ENCODE measurements at regions not wholly inside any gene's neighbourhood (a gene's known extent, or its start where the extent isn't known, plus 50 kb on each side); places are given as distances from the start of the nearest gene placed in this dataset.

GRCh38 chr12:114964841-114965240 is 280.9 kb upstream of the TBX3 start:
- H3K4me1 Mint-ChIP-seq (ENCODE audit: low read depth), result no peaks in the 10 kb centered on the region
- no peaks in the 10 kb centered on the region for H3K36me3 Mint-ChIP-seq (ENCODE audit: low read depth)
- intact Hi-C loops (cut with micrococcal nuclease), result no loop called here
- no peak overlapping the region for H3K4me3 Mint-ChIP-seq (ENCODE audit: low read depth)
- no peak overlapping the region for H3K27ac Mint-ChIP-seq
- no peak for DNase-seq (ENCODE audit: low spot score)
- H3K27me3 Mint-ChIP-seq (ENCODE audit: low read depth), result no peaks in the 10 kb centered on the region
- H3K9me3 Mint-ChIP-seq, result peaks cover 13% of the 10 kb centered on the region

GRCh38 chr12:114963846-114964245 is 279.9 kb upstream of the TBX3 start:
- Mint-ChIP-seq H3K27ac (no peak overlapping the region), H3K27me3 (ENCODE audit: low read depth) (no peaks in the 10 kb centered on the region), H3K4me3 (ENCODE audit: low read depth) (no peak overlapping the region), H3K36me3 (ENCODE audit: low read depth) (no peaks in the 10 kb centered on the region), H3K9me3 (peaks cover 7% of the 10 kb centered on the region), H3K4me1 (ENCODE audit: low read depth) (no peaks in the 10 kb centered on the region)
- intact Hi-C loops (cut with micrococcal nuclease), result no loop called here
- DNase-seq (ENCODE audit: low spot score), result no peak

GRCh38 chr12:114961491-114961890 is 277.5 kb upstream of the TBX3 start:
- peaks cover 4% of the 10 kb centered on the region for H3K9me3 Mint-ChIP-seq
- no peak overlapping the region for H3K4me3 Mint-ChIP-seq (ENCODE audit: low read depth)
- no peaks in the 10 kb centered on the region for H3K27me3 Mint-ChIP-seq (ENCODE audit: low read depth)
- no peaks in the 10 kb centered on the region for H3K36me3 Mint-ChIP-seq (ENCODE audit: low read depth)
- intact Hi-C loops (cut with micrococcal nuclease), result no loop called here
- H3K4me1 Mint-ChIP-seq (ENCODE audit: low read depth), result no peaks in the 10 kb centered on the region
- no peak overlapping the region for H3K27ac Mint-ChIP-seq
- no peak for DNase-seq (ENCODE audit: low spot score)

GRCh38 chr12:114958538-114958937 is 274.6 kb upstream of the TBX3 start:
- intact Hi-C loops (cut with micrococcal nuclease), result no loop called here
- Mint-ChIP-seq H3K4me3 (ENCODE audit: low read depth) (no peak overlapping the region), H3K4me1 (ENCODE audit: low read depth) (no peaks in the 10 kb centered on the region), H3K9me3 (peaks cover 4% of the 10 kb centered on the region), H3K27ac (no peak overlapping the region), H3K36me3 (ENCODE audit: low read depth) (no peaks in the 10 kb centered on the region), H3K27me3 (ENCODE audit: low read depth) (no peaks in the 10 kb centered on the region)
- DNase-seq (ENCODE audit: low spot score), result no peak

- Mint-ChIP-seq H3K27me3 (ENCODE audit: low read depth) (no peaks in the 10 kb centered on the region), H3K36me3 (ENCODE audit: low read depth) (no peaks in the 10 kb centered on the region), H3K9me3 (peaks cover 4% of the 10 kb centered on the region), H3K4me1 (ENCODE audit: low read depth) (no peaks in the 10 kb centered on the region), H3K4me3 (ENCODE audit: low read depth) (no peak overlapping the region), H3K27ac (no peak overlapping the region)
- intact Hi-C loops (cut with micrococcal nuclease), result no loop called here
- no peak for DNase-seq (ENCODE audit: low spot score)
Measured at GRCh38 chr12:114957225-114957624, 273.2 kb upstream of the TBX3 start.

- no peaks in the 10 kb centered on the region for H3K27me3 Mint-ChIP-seq (ENCODE audit: low read depth)
- H3K27ac Mint-ChIP-seq, result no peak overlapping the region
- H3K4me3 Mint-ChIP-seq (ENCODE audit: low read depth), result no peak overlapping the region
- no peaks in the 10 kb centered on the region for H3K36me3 Mint-ChIP-seq (ENCODE audit: low read depth)
- H3K9me3 Mint-ChIP-seq, result no peaks in the 10 kb centered on the region
- DNase-seq (ENCODE audit: low spot score), result no peak
- intact Hi-C loops (cut with micrococcal nuclease), result no loop called here
- H3K4me1 Mint-ChIP-seq (ENCODE audit: low read depth), result no peaks in the 10 kb centered on the region
Measured at GRCh38 chr12:114955414-114956014, 271.5 kb upstream of the TBX3 start.

GRCh38 chr12:114954511-114955055 is 270.6 kb upstream of the TBX3 start:
- H3K9me3 Mint-ChIP-seq, result peaks cover 4% of the 10 kb centered on the region
- no peak overlapping the region for H3K27ac Mint-ChIP-seq
- no peaks in the 10 kb centered on the region for H3K4me1 Mint-ChIP-seq (ENCODE audit: low read depth)
- no peak overlapping the region for H3K4me3 Mint-ChIP-seq (ENCODE audit: low read depth)
- intact Hi-C loops (cut with micrococcal nuclease), result no loop called here
- no peaks in the 10 kb centered on the region for H3K27me3 Mint-ChIP-seq (ENCODE audit: low read depth)
- no peak for DNase-seq (ENCODE audit: low spot score)
- no peaks in the 10 kb centered on the region for H3K36me3 Mint-ChIP-seq (ENCODE audit: low read depth)

GRCh38 chr12:114952573-114953271 is 268.7 kb upstream of the TBX3 start:
- intact Hi-C loops (cut with micrococcal nuclease), result no loop called here
- Mint-ChIP-seq H3K4me1 (ENCODE audit: low read depth) (no peaks in the 10 kb centered on the region), H3K36me3 (ENCODE audit: low read depth) (no peaks in the 10 kb centered on the region), H3K27ac (no peak overlapping the region), H3K27me3 (ENCODE audit: low read depth) (no peaks in the 10 kb centered on the region), H3K9me3 (peaks cover 4% of the 10 kb centered on the region), H3K4me3 (ENCODE audit: low read depth) (no peak overlapping the region)
- no peak for DNase-seq (ENCODE audit: low spot score)

GRCh38 chr12:114949058-114949820 is 265.3 kb upstream of the TBX3 start:
- Mint-ChIP-seq H3K27ac (no peak overlapping the region), H3K9me3 (peaks cover 4% of the 10 kb centered on the region), H3K4me3 (ENCODE audit: low read depth) (no peak overlapping the region), H3K36me3 (ENCODE audit: low read depth) (no peaks in the 10 kb centered on the region), H3K27me3 (ENCODE audit: low read depth) (no peaks in the 10 kb centered on the region), H3K4me1 (ENCODE audit: low read depth) (no peaks in the 10 kb centered on the region)
- intact Hi-C loops (cut with micrococcal nuclease), result no loop called here
- DNase-seq (ENCODE audit: low spot score), result no peak

GRCh38 chr12:114945351-114945750 is 261.4 kb upstream of the TBX3 start:
- peaks cover 4% of the 10 kb centered on the region for H3K9me3 Mint-ChIP-seq
- H3K36me3 Mint-ChIP-seq (ENCODE audit: low read depth), result no peaks in the 10 kb centered on the region
- no peaks in the 10 kb centered on the region for H3K4me1 Mint-ChIP-seq (ENCODE audit: low read depth)
- no peak overlapping the region for H3K27ac Mint-ChIP-seq
- intact Hi-C loops (cut with micrococcal nuclease), result no loop called here
- H3K27me3 Mint-ChIP-seq (ENCODE audit: low read depth), result no peaks in the 10 kb centered on the region
- DNase-seq (ENCODE audit: low spot score), result no peak
- no peak overlapping the region for H3K4me3 Mint-ChIP-seq (ENCODE audit: low read depth)

GRCh38 chr12:114944736-114945135 is 260.8 kb upstream of the TBX3 start:
- intact Hi-C loops (cut with micrococcal nuclease), result no loop called here
- H3K27me3 Mint-ChIP-seq (ENCODE audit: low read depth), result no peaks in the 10 kb centered on the region
- no peak overlapping the region for H3K27ac Mint-ChIP-seq
- no peaks in the 10 kb centered on the region for H3K9me3 Mint-ChIP-seq
- H3K4me1 Mint-ChIP-seq (ENCODE audit: low read depth), result no peaks in the 10 kb centered on the region
- H3K4me3 Mint-ChIP-seq (ENCODE audit: low read depth), result no peak overlapping the region
- DNase-seq (ENCODE audit: low spot score), result no peak
- no peaks in the 10 kb centered on the region for H3K36me3 Mint-ChIP-seq (ENCODE audit: low read depth)

GRCh38 chr12:114943601-114944000 is 259.6 kb upstream of the TBX3 start:
- no peaks in the 10 kb centered on the region for H3K9me3 Mint-ChIP-seq
- intact Hi-C loops (cut with micrococcal nuclease), result no loop called here

More at GRCh38 chr12:114943601-114944000, 259.6 kb upstream of the TBX3 start:
- H3K36me3 Mint-ChIP-seq (ENCODE audit: low read depth), result no peaks in the 10 kb centered on the region
- no peak overlapping the region for H3K27ac Mint-ChIP-seq
- no peaks in the 10 kb centered on the region for H3K27me3 Mint-ChIP-seq (ENCODE audit: low read depth)
- H3K4me1 Mint-ChIP-seq (ENCODE audit: low read depth), result no peaks in the 10 kb centered on the region
- DNase-seq (ENCODE audit: low spot score), result no peak
- no peak overlapping the region for H3K4me3 Mint-ChIP-seq (ENCODE audit: low read depth)

All from activated T-helper 2 cell treated with anti-CD3 and anti-CD28 coated beads, Interferon-gamma antibody, Interleukin-2, Interleukin-4, amounts not matched to agents 10 μg/mL and 5 μg/mL and 100 μg/mL, durations not matched to agents 14 hours and 24 hours and 36 hours (primary cell).